ENCODE measurements at regions not wholly inside any gene's neighbourhood (a gene's known extent, or its start where the extent isn't known, plus 50 kb on each side); places are given as distances from the start of the nearest gene placed in this dataset.
"Not testable (repeated sequence)": the region's sequence is repeated elsewhere in the genome, so short reads cannot be mapped to it uniquely, and the experiment has no call there.

GRCh38 chrX:148269513-148269912 is 230.9 kb upstream of the AFF2 start:
- no peak for DNase-seq

GRCh38 chrX:148270499-148270898 is 229.9 kb upstream of the AFF2 start:
- no peak for DNase-seq

GRCh38 chrX:148271263-148271662 is 229.2 kb upstream of the AFF2 start:
- DNase-seq: no peak

- no peak for DNase-seq
These were observed 218.5 kb upstream of the AFF2 start for GRCh38 chrX:148281920-148282319.

GRCh38 chrX:148282504-148282903 is 217.9 kb upstream of the AFF2 start:
- DNase-seq: no peak

- no peak for DNase-seq
These were observed 216.4 kb upstream of the AFF2 start for GRCh38 chrX:148284056-148284455.

- DNase-seq: no peak
These were observed 215.6 kb upstream of the AFF2 start for GRCh38 chrX:148284821-148285220.

GRCh38 chrX:148288451-148288850 is 212.0 kb upstream of the AFF2 start:
- no peak for DNase-seq

GRCh38 chrX:148290041-148290440 is 210.4 kb upstream of the AFF2 start:
- DNase-seq: no peak

- DNase-seq: no peak
These were observed 209.5 kb upstream of the AFF2 start for GRCh38 chrX:148290931-148291330.

GRCh38 chrX:148298737-148299136 is 201.7 kb upstream of the AFF2 start:
- DNase-seq: no peak

- DNase-seq: not testable (repeated sequence)
These were observed 195.2 kb upstream of the AFF2 start for GRCh38 chrX:148305214-148305613.

- no peak for DNase-seq
These were observed 191.0 kb upstream of the AFF2 start for GRCh38 chrX:148309413-148309812.

- peak; percentile 44 for DNase-seq
These were observed 189.8 kb upstream of the AFF2 start for GRCh38 chrX:148310426-148311165.

GRCh38 chrX:148311544-148311943 is 188.9 kb upstream of the AFF2 start:
- DNase-seq: no peak

GRCh38 chrX:148314876-148315275 is 185.5 kb upstream of the AFF2 start:
- no peak for DNase-seq

GRCh38 chrX:148316446-148316845 is 184.0 kb upstream of the AFF2 start:
- no peak for DNase-seq

GRCh38 chrX:148322906-148323305 is 177.5 kb upstream of the AFF2 start:
- DNase-seq: no peak

GRCh38 chrX:148333989-148334388 is 166.4 kb upstream of the AFF2 start:
- DNase-seq: no peak

GRCh38 chrX:148337873-148338272 is 162.5 kb upstream of the AFF2 start:
- no peak for DNase-seq

GRCh38 chrX:148354916-148355315 is 145.5 kb upstream of the AFF2 start:
- no peak for DNase-seq

GRCh38 chrX:148361641-148362040 is 138.8 kb upstream of the AFF2 start:
- no peak for DNase-seq

- DNase-seq: no peak
These were observed 136.8 kb upstream of the AFF2 start for GRCh38 chrX:148363471-148364235.

GRCh38 chrX:148365233-148365632 is 135.2 kb upstream of the AFF2 start:
- no peak for DNase-seq

- DNase-seq: no peak
These were observed 129.1 kb upstream of the AFF2 start for GRCh38 chrX:148371291-148371690.
